ENCODE measurements at regions not wholly inside any gene's neighbourhood (a gene's known extent, or its start where the extent isn't known, plus 50 kb on each side); places are given as distances from the start of the nearest gene placed in this dataset.
"Not testable (repeated sequence)": the region's sequence is repeated elsewhere in the genome, so short reads cannot be mapped to it uniquely, and the experiment has no call there.

- Histone ChIP-seq H3K9me3 (ENCODE audit: low read depth) (no peaks in the 10 kb centered on the region), H3K4me1 (ENCODE audit: insufficient read depth) (no peaks in the 10 kb centered on the region), H3K4me3 (no peak overlapping the region), H2AFZ (no peak overlapping the region), H3K79me2 (no peaks in the 10 kb centered on the region), H3K36me3 (replicated peaks; ENCODE audit: insufficient read depth, low read depth) (no peaks in the 10 kb centered on the region), H3K27ac (no peak overlapping the region), H3K27me3 (no peaks in the 10 kb centered on the region), H3K4me2 (no peak overlapping the region), H3K9me2 (replicated peaks; ENCODE audit: insufficient read depth) (no peaks in the 10 kb centered on the region), H4K20me1 (ENCODE audit: insufficient read depth, poor library complexity, severe bottlenecking) (no peaks in the 10 kb centered on the region)
- no peak for TF ChIP-seq EZH2 (IDR thresholded peaks at IDR 0.05; ENCODE audit: borderline replicate concordance)
- no peak for TF ChIP-seq EZH2phosphoT487 (IDR thresholded peaks at IDR 0.05; ENCODE audit: low read depth, severe bottlenecking, unreplicated experiment)
- TF ChIP-seq CTCF (IDR thresholded peaks at IDR 0.05; ENCODE audit: poor library complexity), result no peak
- no peak for DNase-seq (ENCODE audit: low spot score)
Measured at GRCh38 chr13:65497265-65497664, 1732.9 kb downstream of the PCDH9 start.

- H3K9me2 ChIP-seq (replicated peaks; ENCODE audit: insufficient read depth); H3K27ac ChIP-seq; H3K4me3 ChIP-seq; H4K20me1 ChIP-seq (ENCODE audit: insufficient read depth, poor library complexity, severe bottlenecking); H3K79me2 ChIP-seq; H3K27me3 ChIP-seq; H3K36me3 ChIP-seq (replicated peaks; ENCODE audit: insufficient read depth, low read depth); DNase-seq (ENCODE audit: low spot score); H2AFZ ChIP-seq; H3K4me1 ChIP-seq (ENCODE audit: insufficient read depth); H3K9me3 ChIP-seq (ENCODE audit: low read depth); H3K4me2 ChIP-seq: not testable (repeated sequence)
- WGBS (ENCODE audit: low lambda C conversion rate, missing lambda C conversion rate), result 73% methylated on average over 1 of the region's 1 CpG
Measured at GRCh38 chr13:65490725-65491124, 1739.4 kb downstream of the PCDH9 start.

- Histone ChIP-seq H2AFZ (no peak overlapping the region), H3K9me2 (replicated peaks; ENCODE audit: insufficient read depth) (no peaks in the 10 kb centered on the region), H3K4me1 (ENCODE audit: insufficient read depth) (no peaks in the 10 kb centered on the region), H3K27me3 (no peaks in the 10 kb centered on the region), H3K4me2 (no peak overlapping the region), H3K4me3 (no peak overlapping the region), H3K9me3 (ENCODE audit: low read depth) (no peaks in the 10 kb centered on the region), H3K36me3 (replicated peaks; ENCODE audit: insufficient read depth, low read depth) (no peaks in the 10 kb centered on the region), H3K79me2 (no peaks in the 10 kb centered on the region), H4K20me1 (ENCODE audit: insufficient read depth, poor library complexity, severe bottlenecking) (no peaks in the 10 kb centered on the region), H3K27ac (no peak overlapping the region)
- TF ChIP-seq CTCF (IDR thresholded peaks at IDR 0.05; ENCODE audit: poor library complexity) (no peak), EZH2 (IDR thresholded peaks at IDR 0.05; ENCODE audit: borderline replicate concordance) (no peak), EZH2phosphoT487 (IDR thresholded peaks at IDR 0.05; ENCODE audit: low read depth, severe bottlenecking, unreplicated experiment) (no peak)
- WGBS (ENCODE audit: low lambda C conversion rate, missing lambda C conversion rate), result 76% methylated on average over 3 of the region's 3 CpGs
- no peak for DNase-seq (ENCODE audit: low spot score)
Measured at GRCh38 chr13:65488606-65489005, 1741.5 kb downstream of the PCDH9 start.

- Histone ChIP-seq H4K20me1 (ENCODE audit: insufficient read depth, poor library complexity, severe bottlenecking) (no peaks in the 10 kb centered on the region), H3K9me2 (replicated peaks; ENCODE audit: insufficient read depth) (no peaks in the 10 kb centered on the region), H3K79me2 (no peaks in the 10 kb centered on the region), H3K27ac (no peak overlapping the region), H3K4me3 (no peak overlapping the region), H3K36me3 (replicated peaks; ENCODE audit: insufficient read depth, low read depth) (no peaks in the 10 kb centered on the region), H3K27me3 (no peaks in the 10 kb centered on the region), H2AFZ (no peak overlapping the region), H3K9me3 (ENCODE audit: low read depth) (no peaks in the 10 kb centered on the region), H3K4me2 (no peak overlapping the region), H3K4me1 (ENCODE audit: insufficient read depth) (no peaks in the 10 kb centered on the region)
- WGBS (ENCODE audit: low lambda C conversion rate, missing lambda C conversion rate), result 73% methylated on average over 2 of the region's 2 CpGs
- no peak for DNase-seq (ENCODE audit: low spot score)
- no peak for TF ChIP-seq CTCF (IDR thresholded peaks at IDR 0.05; ENCODE audit: poor library complexity)
- TF ChIP-seq EZH2 (IDR thresholded peaks at IDR 0.05; ENCODE audit: borderline replicate concordance), result no peak
- no peak for TF ChIP-seq EZH2phosphoT487 (IDR thresholded peaks at IDR 0.05; ENCODE audit: low read depth, severe bottlenecking, unreplicated experiment)
Measured at GRCh38 chr13:65479692-65480091, 1750.4 kb downstream of the PCDH9 start.

All from hepatocyte (in vitro differentiated cells).